K562 (cell line): ENCODE measurements at regions not wholly inside any gene's neighbourhood (a gene's known extent, or its start where the extent isn't known, plus 50 kb on each side); places are given as distances from the start of the nearest gene placed in this dataset.

ENCODE experiments used
- ATAC-seq: fragments of 200-7000 bp; cut with Tn5 transposase; 3 replicates; pipeline ENCODE4 v1.9.1; 2020; ENCODE audit warnings: moderate library complexity
- BruUV-seq: library from RNA; stranded (reverse); fragments of 400-500 nt; replicated peaks from 2 replicates; lab custom pipeline; 2021; lab: Mats Ljungman, UMichigan
- CTCF ChIA-PET: fragments of 300-600 bp; formaldehyde crosslinking; extraction: SDS; loops from one replicate; lab custom pipeline; 2021; ENCODE audit warnings: low intra/inter-chr PET ratio; lab: Yijun Ruan, JAX
- POLR2A ChIA-PET: fragments of 300-600, 350-650 bp; sonication (Branson Sonifier 250); formaldehyde crosslinking; extraction: SDS; loops from one replicate; lab custom pipeline; 2021; ENCODE audit warnings: antibody characterized with exemption, inconsistent platforms; lab: Yijun Ruan, JAX
- DNase-seq, 4 experiments: peaks; one replicate each; pipeline versions ENCODE4 v3.0.0 to v3.0.0-alpha.2; 2011 to 2018; ENCODE audit warnings: low spot score in 3 of 4, mixed read lengths in 3 of 4; ENCODE audit errors: extremely low read depth in 1 of 4
- FAIRE-seq: peaks from 2 replicates; lab custom pipeline; 2011; peaks lifted over from hg19 to GRCh38; lab: Jason Lieb, UNC
- H2AFZ ChIP-seq: 2 replicates; pipeline ENCODE4 v1.6.0; 2011; ENCODE audit warnings: low read depth, low read length, control low read depth, inconsistent platforms
- H3K27ac ChIP-seq: fragments of 200-600 bp; 3 replicates; pipeline ENCODE4 v1.8.0; 2011; ENCODE audit warnings: low read depth, mild to moderate bottlenecking, control low read depth, inconsistent platforms, low read length, moderate library complexity, mixed read lengths; ENCODE audit errors: extremely low read depth
- H3K27me3 ChIP-seq, 2 experiments: fragments of 300-600 bp in 1 of 2; 2 replicates in 1 of 2; 3 replicates in 1 of 2; pipeline versions ENCODE4 v1.6.0 to v1.8.0; 2011; ENCODE audit warnings: inconsistent platforms in 2 of 2, low read length in 2 of 2, mild to moderate bottlenecking in 1 of 2, mixed read lengths in 1 of 2, moderate library complexity in 1 of 2; ENCODE audit not compliant: control insufficient read depth in 2 of 2, insufficient read depth in 2 of 2
- H3K36me3 ChIP-seq: fragments of 300-600 bp; 3 replicates; pipeline ENCODE4 v1.8.0; 2011; ENCODE audit warnings: mild to moderate bottlenecking, low read length, inconsistent platforms; ENCODE audit not compliant: control insufficient read depth, insufficient read depth
- H3K4me1 ChIP-seq, 2 experiments: fragments of 200-600 bp in 1 of 2; replicated peaks in 1 of 2; 2 replicates in 1 of 2; 3 replicates in 1 of 2; pipeline versions ENCODE4 v1.5.1 to v1.8.0; 2011; ENCODE audit warnings: inconsistent platforms in 2 of 2, low read length in 2 of 2, mild to moderate bottlenecking in 1 of 2, mixed read lengths in 1 of 2, moderate library complexity in 1 of 2; ENCODE audit not compliant: control insufficient read depth in 2 of 2, insufficient read depth in 2 of 2
- H3K4me2 ChIP-seq: 2 replicates; pipeline ENCODE4 v1.6.1; 2011; ENCODE audit warnings: low read length, control low read depth, inconsistent platforms, mixed read lengths; ENCODE audit not compliant: insufficient read depth
- H3K4me3 ChIP-seq: fragments of 200-600 bp; sonication (generic), shearing (Covaris generic); 2 replicates; pipeline ENCODE4 v1.5.1; 2016; ENCODE audit warnings: control low read depth, inconsistent platforms
- H3K79me2 ChIP-seq: fragments of 200-600 bp; 3 replicates; pipeline ENCODE4 v1.8.0; 2011; ENCODE audit warnings: low read length, inconsistent platforms; ENCODE audit not compliant: control insufficient read depth, insufficient read depth
- H3K9ac ChIP-seq, 2 experiments: 2 replicates each; pipeline versions ENCODE4 v1.6.0 to v1.6.1; 2011; ENCODE audit warnings: low read depth in 2 of 2, low read length in 2 of 2, control low read depth in 1 of 2, inconsistent platforms in 1 of 2, mild to moderate bottlenecking in 1 of 2, mixed read lengths in 1 of 2; ENCODE audit not compliant: insufficient read depth in 1 of 2
- H3K9me1 ChIP-seq: one replicate; pipeline ENCODE4 v1.6.0; 2011; ENCODE audit warnings: inconsistent platforms, mild to moderate bottlenecking, low read length, moderate library complexity; ENCODE audit not compliant: control insufficient read depth, insufficient read depth
- H3K9me3 ChIP-seq: replicated peaks from 2 replicates; pipeline ENCODE4 v1.5.1; 2011; ENCODE audit warnings: low read depth, low read length, inconsistent platforms; ENCODE audit not compliant: control insufficient read depth, insufficient read depth
- H4K20me1 ChIP-seq: replicated peaks from 2 replicates; pipeline ENCODE4 v1.6.1; 2011; ENCODE audit warnings: low read length, inconsistent platforms, mixed read lengths; ENCODE audit not compliant: control insufficient read depth, insufficient read depth
- ATF6 ChIP-seq: sonication (generic); formaldehyde crosslinking; IDR thresholded peaks from 2 replicates; pipeline ENCODE4 v1.4.0; 2020; ENCODE audit warnings: mild to moderate bottlenecking, missing genetic modification reagents
- CREM ChIP-seq: IDR thresholded peaks from 2 replicates; pipeline ENCODE4 v1.6.1; 2014; ENCODE audit warnings: antibody characterized with exemption, low read depth
- EP300 ChIP-seq: IDR thresholded peaks from 2 replicates; pipeline ENCODE4 v1.6.1; 2012; ENCODE audit warnings: low read length, improper control_type of control experiment
- EZH2 ChIP-seq: IDR thresholded peaks from 2 replicates; pipeline ENCODE4 v1.6.1; 2012; ENCODE audit warnings: low read depth, mild to moderate bottlenecking, inconsistent platforms, low read length, borderline replicate concordance
- HDAC1 ChIP-seq, 2 experiments: fragments of 450-650 bp; IDR thresholded peaks; 2 replicates each; pipeline ENCODE4 v1.6.1; 2016 to 2017; ENCODE audit warnings: inconsistent platforms in 1 of 2, mild to moderate bottlenecking in 1 of 2, moderate library complexity in 1 of 2
- HMGXB4 ChIP-seq: sonication (generic); formaldehyde crosslinking; IDR thresholded peaks from 2 replicates; pipeline ENCODE4 v1.8.1; 2023; ENCODE audit warnings: mild to moderate bottlenecking, missing genetic modification reagents
- MCM3 ChIP-seq: fragments of 450-650 bp; IDR thresholded peaks from 2 replicates; pipeline ENCODE4 v1.6.1; 2016
- WGBS: fragments of 100-300 bp; shearing (Covaris generic); methylation state at CpG from one replicate; pipeline ENCODE4 v1.1.6; 2016; ENCODE audit warnings: low coverage, mixed read lengths; ENCODE audit not compliant: insufficient coverage; ENCODE audit errors: missing lambda C conversion rate; 5-methylcytosine and 5-hydroxymethylcytosine counted together
- in situ Hi-C: fragments of 300-500 bp; cut with MboI; formaldehyde crosslinking; loops from 4 replicates; pipeline ENCODE4 v1.15.0; 2018; ENCODE audit warnings: inconsistent platforms, mixed read lengths
- intact Hi-C: fragments of 100-400 bp; cut with micrococcal nuclease; formaldehyde crosslinking; loops from 2 replicates; pipeline ENCODE4 v1.14.2; 2022

- no peak for TF ChIP-seq EP300
These were observed 111.0 kb upstream of the LIFR start (continued) for GRCh38 chr5:38667499-38667776.

GRCh38 chr5:38669361-38669880 is 113.0 kb upstream of the LIFR start:
- in situ Hi-C loops (no loop called here), intact Hi-C loops (loop anchor here (5.0 kb wide), 2 partner anchors 138 to 457 kb away; no protein-coding TSS in a partner anchor)

More at GRCh38 chr5:38669361-38669880, 113.0 kb upstream of the LIFR start:
- no peak for TF ChIP-seq ATF6
- TF ChIP-seq MCM3: no peak
- TF ChIP-seq HMGXB4 (CRISPR knock-in tag): no peak
- no peak for TF ChIP-seq CREM
- no peak for TF ChIP-seq EZH2
- no peak for TF ChIP-seq HDAC1 (IDR thresholded peaks at IDR 0.05)
- FAIRE-seq: no peak
- CTCF ChIA-PET: no interaction called here
- peaks cover 0 to 5% of the 10 kb centered on the region in 2 experiments; a peak in 1 of 5 replicates for H3K27me3 ChIP-seq
- no peak for ATAC-seq
- no peak for DNase-seq
- H3K9ac ChIP-seq: no peak overlapping the region
- no peaks in the 10 kb centered on the region for H3K9me3 ChIP-seq
- 0% methylated on average over 2 of the region's 2 CpGs for WGBS
- no peaks in the 10 kb centered on the region for H3K9me1 ChIP-seq
- no peaks in the 10 kb centered on the region for H4K20me1 ChIP-seq
- no peaks in the 10 kb centered on the region for H3K36me3 ChIP-seq
- H3K79me2 ChIP-seq: no peaks in the 10 kb centered on the region
- no peaks in the 10 kb centered on the region; a peak in 1 of 5 replicates for H3K4me1 ChIP-seq
- H2AFZ ChIP-seq: no peak overlapping the region
- BruUV-seq: no TSS peak
- POLR2A ChIA-PET: interaction anchor here (0.5 to 0.6 kb wide), 2 partner anchors 91 to 336 kb away, joined by 3 to 4 read pairs; no protein-coding TSS in a partner anchor
- no peak overlapping the region for H3K4me2 ChIP-seq
- H3K27ac ChIP-seq: no peak overlapping the region
- H3K4me3 ChIP-seq: no peak overlapping the region
